ENCODE measurements at regions not wholly inside any gene's neighbourhood (a gene's known extent, or its start where the extent isn't known, plus 50 kb on each side); places are given as distances from the start of the nearest gene placed in this dataset.

DNA sequence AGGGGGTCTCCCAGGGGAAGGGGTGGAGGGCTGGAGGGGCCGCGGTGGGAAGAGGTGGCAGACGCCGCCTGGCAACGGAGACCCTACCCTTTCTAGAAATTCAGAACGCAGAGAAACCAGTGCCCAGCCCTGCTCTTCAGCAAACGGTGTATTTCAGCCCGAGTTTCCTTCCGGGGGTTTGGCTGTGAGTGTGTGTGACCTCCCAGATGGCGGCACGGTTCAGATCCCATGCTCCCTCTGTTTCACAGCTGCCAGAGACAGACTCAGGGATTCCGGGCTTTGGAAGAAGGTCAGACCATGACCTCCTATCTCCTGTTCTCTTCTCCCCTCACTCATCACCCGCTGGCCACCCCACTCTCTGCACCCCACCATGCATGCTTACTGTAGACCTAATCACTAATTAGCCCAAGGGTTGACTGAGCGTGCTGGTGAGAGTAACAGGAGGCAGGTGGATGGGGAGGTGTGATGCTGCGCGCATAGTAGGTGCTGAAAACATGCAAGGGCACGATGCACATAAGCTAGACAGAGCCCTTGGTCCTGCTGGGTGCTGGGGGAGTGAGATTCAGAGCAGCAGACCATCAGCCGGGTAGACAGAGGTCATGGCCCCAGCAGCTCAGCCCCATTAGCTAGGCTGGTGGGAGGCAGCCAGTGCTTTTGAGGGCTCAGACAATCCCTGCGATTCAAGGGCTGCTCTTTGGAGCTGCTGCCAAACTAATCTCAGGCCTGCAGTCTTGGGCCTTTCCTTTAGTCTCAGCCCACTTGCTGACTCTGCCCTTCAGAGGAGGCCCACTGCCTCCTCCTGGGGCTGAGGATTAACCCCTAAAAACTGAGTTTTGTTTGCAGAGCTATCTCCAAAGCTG, 256.5 kb upstream of the CADM1 start:
- H3K36me3 ChIP-seq = no peaks in the 10 kb centered on the region
- peak; percentile 65 for DNase-seq
- peak overlapping the region; percentile 38 to 66 (median 54) for H3K27ac ChIP-seq
- TF ChIP-seq POLR2A (IDR thresholded peaks at IDR 0.05) = no peak
- TF ChIP-seq, protein P1, sequence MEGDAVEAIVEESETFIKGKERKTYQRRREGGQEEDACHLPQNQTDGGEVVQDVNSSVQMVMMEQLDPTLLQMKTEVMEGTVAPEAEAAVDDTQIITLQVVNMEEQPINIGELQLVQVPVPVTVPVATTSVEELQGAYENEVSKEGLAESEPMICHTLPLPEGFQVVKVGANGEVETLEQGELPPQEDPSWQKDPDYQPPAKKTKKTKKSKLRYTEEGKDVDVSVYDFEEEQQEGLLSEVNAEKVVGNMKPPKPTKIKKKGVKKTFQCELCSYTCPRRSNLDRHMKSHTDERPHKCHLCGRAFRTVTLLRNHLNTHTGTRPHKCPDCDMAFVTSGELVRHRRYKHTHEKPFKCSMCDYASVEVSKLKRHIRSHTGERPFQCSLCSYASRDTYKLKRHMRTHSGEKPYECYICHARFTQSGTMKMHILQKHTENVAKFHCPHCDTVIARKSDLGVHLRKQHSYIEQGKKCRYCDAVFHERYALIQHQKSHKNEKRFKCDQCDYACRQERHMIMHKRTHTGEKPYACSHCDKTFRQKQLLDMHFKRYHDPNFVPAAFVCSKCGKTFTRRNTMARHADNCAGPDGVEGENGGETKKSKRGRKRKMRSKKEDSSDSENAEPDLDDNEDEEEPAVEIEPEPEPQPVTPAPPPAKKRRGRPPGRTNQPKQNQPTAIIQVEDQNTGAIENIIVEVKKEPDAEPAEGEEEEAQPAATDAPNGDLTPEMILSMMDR (IDR thresholded peaks at IDR 0.05) = no peak
- no peak for TF ChIP-seq EP300 (IDR thresholded peaks at IDR 0.05)
- TF ChIP-seq POLR2AphosphoS5 (IDR thresholded peaks at IDR 0.05) = no peak
- intact Hi-C loops (cut with DNase I) = loop anchor here (2.0 to 5.0 kb wide), 2 partner anchors 138 to 256 kb away; partner anchors contain the start of gene CADM1
- H3K9me3 ChIP-seq = no peaks in the 10 kb centered on the region
- peaks cover 0 to 22% (median 15%) of the 10 kb centered on the region in 4 donors for H3K4me1 ChIP-seq
- 36 to 43% methylated on average over 19 of the region's 19 CpGs for WGBS, 2 donors
- H3K27me3 ChIP-seq = no peaks in the 10 kb centered on the region
- H3K4me3 ChIP-seq = peak overlapping the region; percentile 50 to 80 (median 72)

DNA sequence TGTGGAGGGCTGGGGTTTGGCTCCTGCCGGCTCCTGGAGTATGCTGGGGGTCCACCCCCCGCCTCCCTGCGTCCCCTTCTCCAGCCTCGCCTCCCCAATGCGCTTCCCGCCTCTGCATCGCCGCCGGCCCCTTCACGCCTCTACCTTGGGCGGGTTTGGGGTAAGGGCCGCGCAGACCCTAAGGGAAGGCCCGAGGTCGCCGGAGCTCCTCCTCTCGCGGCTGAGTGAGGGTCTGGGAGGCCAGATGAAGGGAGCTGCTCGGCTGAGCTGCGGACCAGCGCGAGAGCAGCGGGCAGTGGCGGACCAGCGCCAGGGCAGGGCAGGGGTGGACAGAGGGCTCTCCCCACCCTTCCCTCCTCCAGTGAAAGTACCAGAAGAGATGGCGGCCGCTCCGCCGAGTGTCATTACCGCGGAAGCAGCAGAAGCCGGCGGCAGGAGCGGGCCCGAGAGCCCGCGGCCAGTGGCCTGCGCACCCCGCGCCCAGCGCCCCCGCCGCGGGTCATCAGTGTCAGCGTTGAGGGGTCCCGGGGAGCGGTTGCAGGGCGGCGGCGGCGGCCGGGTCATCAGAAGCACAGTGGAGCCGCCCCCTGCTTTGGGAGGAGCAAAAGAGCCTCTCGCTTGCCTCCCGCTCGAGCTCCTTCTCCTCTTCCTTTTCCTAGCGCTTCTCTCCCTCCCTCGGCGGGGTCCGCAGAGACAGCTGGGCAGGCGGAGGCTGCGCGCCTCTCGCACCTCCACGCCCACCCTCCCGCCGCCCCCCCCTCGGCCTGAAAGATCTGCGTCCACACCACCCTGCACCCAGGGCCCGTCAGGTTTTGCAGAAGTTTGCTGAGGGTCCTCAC, 255.6 kb upstream of the CADM1 start:
- DNase-seq = peak; percentile 68
- intact Hi-C loops (cut with DNase I) = loop anchor here (2.0 to 5.0 kb wide), 2 partner anchors 138 to 255 kb away; partner anchors contain the start of gene CADM1
- no peaks in the 10 kb centered on the region for H3K36me3 ChIP-seq
- H3K4me1 ChIP-seq = peaks cover 0 to 22% (median 15%) of the 10 kb centered on the region in 4 donors
- no peak for TF ChIP-seq POLR2A (IDR thresholded peaks at IDR 0.05)
- TF ChIP-seq EP300 (IDR thresholded peaks at IDR 0.05) = no peak
- no peak for TF ChIP-seq POLR2AphosphoS5 (IDR thresholded peaks at IDR 0.05)
- TF ChIP-seq, protein P1 (IDR thresholded peaks at IDR 0.05) = no peak
- H3K4me3 ChIP-seq = peak overlapping the region; percentile 50 to 80 (median 72)
- H3K9me3 ChIP-seq = no peaks in the 10 kb centered on the region
- H3K27ac ChIP-seq = peak overlapping the region; percentile 38 to 66 (median 54)
- 5 to 11% methylated on average over 70 of the region's 70 CpGs for WGBS, 2 donors
- no peaks in the 10 kb centered on the region for H3K27me3 ChIP-seq

GRCh38 chr11:115758011-115758410, 253.8 kb upstream of the CADM1 start:
- H3K27me3 ChIP-seq = no peaks in the 10 kb centered on the region
- no peak for TF ChIP-seq EP300 (IDR thresholded peaks at IDR 0.05)
- TF ChIP-seq POLR2A (IDR thresholded peaks at IDR 0.05) = no peak
- TF ChIP-seq, protein P1 (IDR thresholded peaks at IDR 0.05) = no peak
- no peak for TF ChIP-seq POLR2AphosphoS5 (IDR thresholded peaks at IDR 0.05)
- H3K4me1 ChIP-seq = peaks cover 0 to 22% (median 15%) of the 10 kb centered on the region in 4 donors
- H3K4me3 ChIP-seq = no peak overlapping the region
- 82 to 92% methylated on average over 8 of the region's 8 CpGs for WGBS, 2 donors
- no peak for DNase-seq
- no peaks in the 10 kb centered on the region for H3K36me3 ChIP-seq
- no peak overlapping the region for H3K27ac ChIP-seq
- H3K9me3 ChIP-seq = no peaks in the 10 kb centered on the region
- intact Hi-C loops (cut with DNase I) = no loop called here

GRCh38 chr11:115751243-115752015, 247.2 kb upstream of the CADM1 start:
- Histone ChIP-seq H3K27ac (no peak overlapping the region), H3K27me3 (no peaks in the 10 kb centered on the region), H3K4me1 (peaks cover 0 to 5% (median 0%) of the 10 kb centered on the region in 4 donors), H3K36me3 (no peaks in the 10 kb centered on the region), H3K9me3 (no peaks in the 10 kb centered on the region), H3K4me3 (no peak overlapping the region)
- TF ChIP-seq EP300 (IDR thresholded peaks at IDR 0.05) (no peak), POLR2AphosphoS5 (IDR thresholded peaks at IDR 0.05) (no peak), POLR2A (IDR thresholded peaks at IDR 0.05) (no peak)
- TF ChIP-seq, protein P1 (IDR thresholded peaks at IDR 0.05) = no peak
- 67 to 77% methylated on average over 6 of the region's 6 CpGs for WGBS, 2 donors
- no peak for DNase-seq
- intact Hi-C loops (cut with DNase I) = no loop called here
